Suprapubic skin (tissue), 3 donors: ENCODE measurements at regions not wholly inside any gene's neighbourhood (a gene's known extent, or its start where the extent isn't known, plus 50 kb on each side); places are given as distances from the start of the nearest gene placed in this dataset.

ENCODE experiments used
- CTCF ChIP-seq, 2 donors: fragments of 200-600 bp in 1 of 2; fragments of 450-650 bp in 1 of 2; sonication (generic) in 1 of 2; IDR thresholded peaks; one replicate each; pipeline ENCODE4 v1.5.1; 2016 to 2019; ENCODE audit warnings: antibody characterized with exemption in 2 of 2, mild to moderate bottlenecking in 1 of 2, moderate library complexity in 1 of 2
- POLR2A ChIP-seq, 2 donors: fragments of 450-650 bp; IDR thresholded peaks; one replicate each; pipeline ENCODE4 v1.6.1; 2017; ENCODE audit warnings: antibody characterized with exemption in 2 of 2, mild to moderate bottlenecking in 2 of 2, moderate library complexity in 2 of 2

- TF ChIP-seq POLR2A (IDR thresholded peaks at IDR 0.05) (no peak), CTCF (IDR thresholded peaks at IDR 0.05) (no peak)
Measured at GRCh38 chr1:218945050-218945449, 228.6 kb upstream of the LYPLAL1 start.
